Activated gamma-delta T cell treated with Interleukin-2 at 50 U/mL for 16 hours (primary cell): ENCODE measurements at regions not wholly inside any gene's neighbourhood (a gene's known extent, or its start where the extent isn't known, plus 50 kb on each side); places are given as distances from the start of the nearest gene placed in this dataset.

Source experiments
- DNase-seq: peaks from one replicate; pipeline ENCODE4 v3.0.0-alpha.2; 2020

- no peak for DNase-seq
Measured at GRCh38 chr21:27447843-27448242, 481.0 kb upstream of the ADAMTS5 start.

GRCh38 chr21:27429710-27430341 lies 462.9 kb upstream of the ADAMTS5 start:
- no peak for DNase-seq

GRCh38 chr21:27426196-27426595 lies 459.3 kb upstream of the ADAMTS5 start:
- DNase-seq: no peak

DNA sequence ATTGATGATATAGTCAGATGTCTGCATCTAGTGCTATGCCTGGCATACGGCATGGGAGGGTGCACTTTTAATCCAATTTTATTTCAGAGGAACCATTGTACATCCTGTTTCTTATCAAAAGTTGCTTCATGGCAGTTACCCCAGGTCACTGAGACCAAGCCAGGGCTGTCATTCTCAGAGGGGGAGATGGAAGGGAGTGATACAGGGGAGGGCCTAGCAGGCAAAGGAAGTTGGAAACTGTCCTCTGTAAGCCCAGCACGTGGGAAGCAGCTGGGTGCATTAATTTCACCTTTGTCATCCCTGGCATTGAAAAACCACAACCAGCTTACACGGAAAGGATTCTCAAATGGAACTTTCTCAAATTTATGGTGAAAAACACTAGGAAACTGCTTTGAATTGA lies 458.7 kb upstream of the ADAMTS5 start:
- no peak for DNase-seq

GRCh38 chr21:27425172-27425571 lies 458.3 kb upstream of the ADAMTS5 start:
- no peak for DNase-seq

GRCh38 chr21:27424601-27425000 lies 457.7 kb upstream of the ADAMTS5 start:
- DNase-seq: no peak

DNA sequence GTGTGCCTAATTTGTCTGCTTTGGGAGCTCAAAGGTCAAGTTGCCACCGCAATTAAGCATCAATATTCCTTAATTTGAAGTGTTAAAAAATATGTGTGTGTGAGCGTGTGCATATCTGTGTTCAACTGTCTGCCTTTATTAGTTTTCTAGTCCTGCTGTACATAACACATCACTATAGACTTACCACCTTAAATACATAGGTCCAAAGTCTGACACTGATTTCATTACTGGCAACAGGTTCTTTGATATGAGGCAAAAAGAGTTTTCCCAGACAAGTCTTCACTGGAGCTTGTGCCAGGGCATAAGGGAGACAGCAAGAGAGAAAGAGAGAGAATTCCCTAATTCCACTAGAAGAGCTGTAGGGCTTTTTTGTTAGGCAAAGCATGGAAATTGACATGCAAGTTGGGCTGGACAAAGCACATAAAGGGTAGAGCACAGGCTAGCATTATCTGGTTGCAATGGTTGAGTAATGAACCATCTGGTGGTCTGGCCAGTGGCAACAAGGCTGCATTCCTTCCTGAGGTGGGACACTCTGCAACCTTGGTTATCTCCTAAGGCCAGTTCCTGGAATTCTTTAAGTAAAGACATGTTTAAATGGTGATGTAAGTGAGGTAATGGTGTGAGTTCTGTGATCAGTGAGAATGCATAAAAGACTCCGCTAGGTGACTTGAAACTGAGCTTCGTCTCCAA lies 457.2 kb upstream of the ADAMTS5 start:
- DNase-seq: no peak

DNA sequence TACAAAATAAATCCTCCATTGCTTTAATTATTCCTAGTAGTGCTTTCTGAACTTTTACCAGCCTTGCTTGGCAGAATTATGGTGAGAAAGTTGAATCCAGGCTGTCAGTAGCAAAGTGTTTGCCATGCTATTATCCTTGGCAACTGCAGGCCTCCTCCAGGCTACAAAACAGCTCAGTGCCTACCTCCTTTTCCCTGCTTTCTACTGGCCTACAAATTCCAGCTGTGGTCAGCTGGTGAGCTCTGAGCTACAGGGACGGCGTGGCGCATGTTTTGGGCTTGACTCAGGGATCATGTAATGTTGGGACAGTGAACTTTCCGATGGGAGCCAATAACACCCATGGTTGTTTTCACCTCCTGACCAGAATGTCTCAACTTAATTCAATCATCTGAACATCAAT lies 456.1 kb upstream of the ADAMTS5 start:
- DNase-seq: no peak

DNA sequence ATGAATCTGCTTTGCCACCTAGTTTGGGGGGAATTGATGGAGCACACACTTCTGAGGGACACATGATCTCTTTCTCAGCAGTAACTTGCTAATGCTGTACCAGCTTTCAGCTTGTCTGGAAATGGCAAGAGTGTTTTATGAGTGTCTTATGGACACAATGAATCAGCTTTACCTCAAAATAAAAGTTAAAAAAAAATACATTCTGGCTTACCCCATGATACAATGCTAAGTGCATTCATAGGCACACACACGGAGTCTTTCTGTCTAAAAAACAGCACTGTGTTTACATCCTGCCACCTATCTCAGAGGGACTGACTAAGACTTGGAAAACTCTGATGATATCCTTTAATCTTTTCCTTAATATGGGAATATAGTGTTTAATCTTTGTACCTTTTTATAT lies 455.5 kb upstream of the ADAMTS5 start:
- no peak for DNase-seq

GRCh38 chr21:27421654-27422053 lies 454.8 kb upstream of the ADAMTS5 start:
- DNase-seq: no peak

GRCh38 chr21:27419153-27419552 lies 452.3 kb upstream of the ADAMTS5 start:
- no peak for DNase-seq

DNA sequence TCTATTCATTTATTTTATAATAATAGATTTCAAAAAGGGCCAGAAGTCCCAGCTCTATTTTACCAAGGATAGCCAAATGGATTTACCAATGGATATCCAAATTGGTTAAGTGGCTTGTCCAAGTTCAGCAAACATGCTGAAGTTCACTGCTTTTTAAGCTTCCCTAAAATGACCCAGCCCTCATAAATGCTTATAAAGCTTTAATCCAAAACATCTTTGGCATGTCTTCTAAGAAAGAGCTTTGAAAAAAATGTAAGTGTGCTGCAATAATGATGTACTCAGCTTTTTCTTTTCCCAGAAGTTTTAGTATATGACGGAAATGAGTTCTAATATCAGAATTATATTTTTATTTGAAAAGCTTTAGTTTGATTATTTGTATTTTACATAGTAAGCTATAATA lies 451.5 kb upstream of the ADAMTS5 start:
- no peak for DNase-seq

- no peak for DNase-seq
Measured at GRCh38 chr21:27412530-27412929, 445.6 kb upstream of the ADAMTS5 start.

- no peak for DNase-seq
Measured at GRCh38 chr21:27408826-27409225, 441.9 kb upstream of the ADAMTS5 start.

DNA sequence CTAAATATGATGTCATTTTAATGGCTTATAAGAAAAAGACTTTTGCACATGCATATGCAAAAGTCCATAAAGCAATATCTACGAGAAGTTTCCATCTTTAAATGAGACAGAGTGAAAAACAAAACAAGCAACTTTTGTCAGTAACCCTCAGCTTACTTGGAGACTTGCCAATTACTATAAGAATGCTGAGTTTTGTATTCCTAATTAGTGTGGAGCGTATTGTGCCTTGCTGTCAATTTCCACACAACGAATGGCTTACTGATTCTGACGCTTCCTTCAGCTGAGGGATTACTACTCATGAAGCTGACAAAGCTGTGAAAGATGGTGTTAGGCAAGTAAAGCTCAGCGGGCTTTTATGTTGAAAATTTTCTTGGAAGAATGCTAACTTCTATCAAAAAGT lies 440.4 kb upstream of the ADAMTS5 start:
- no peak for DNase-seq

DNA sequence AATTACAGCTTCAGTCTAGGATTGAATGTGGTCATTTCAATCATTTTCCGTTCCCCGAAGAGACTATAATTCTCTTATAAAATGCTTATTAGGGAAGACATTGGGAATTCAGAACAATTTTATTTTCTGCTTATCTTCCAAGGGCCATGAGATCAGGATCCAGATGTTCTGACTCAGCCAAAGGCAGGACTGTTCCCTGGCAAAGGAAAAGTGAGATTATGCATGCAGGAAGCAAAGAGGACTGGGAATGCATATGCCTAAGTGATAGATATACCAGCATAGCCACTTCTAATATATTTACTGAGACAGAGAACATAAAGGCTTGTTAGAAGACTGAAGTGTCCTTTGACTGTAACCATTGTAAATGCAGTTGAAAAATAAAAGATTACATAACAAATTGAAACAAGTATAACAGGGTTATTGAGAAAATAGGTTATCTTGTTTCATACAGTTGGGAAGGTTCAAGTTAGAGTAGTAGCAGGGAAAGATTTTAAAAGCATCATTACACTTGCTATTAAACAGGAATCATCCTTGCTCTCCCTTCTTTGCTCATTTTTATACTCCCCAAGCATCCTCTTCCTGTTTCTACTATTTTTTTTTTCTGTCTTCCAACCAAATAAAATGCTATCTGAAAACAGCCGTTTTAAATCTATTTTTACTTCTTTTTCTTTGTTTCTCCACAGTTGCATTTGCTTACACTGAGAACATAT lies 439.6 kb upstream of the ADAMTS5 start:
- no peak for DNase-seq

- DNase-seq: no peak
Measured at GRCh38 chr21:27403011-27403410, 436.1 kb upstream of the ADAMTS5 start.

DNA sequence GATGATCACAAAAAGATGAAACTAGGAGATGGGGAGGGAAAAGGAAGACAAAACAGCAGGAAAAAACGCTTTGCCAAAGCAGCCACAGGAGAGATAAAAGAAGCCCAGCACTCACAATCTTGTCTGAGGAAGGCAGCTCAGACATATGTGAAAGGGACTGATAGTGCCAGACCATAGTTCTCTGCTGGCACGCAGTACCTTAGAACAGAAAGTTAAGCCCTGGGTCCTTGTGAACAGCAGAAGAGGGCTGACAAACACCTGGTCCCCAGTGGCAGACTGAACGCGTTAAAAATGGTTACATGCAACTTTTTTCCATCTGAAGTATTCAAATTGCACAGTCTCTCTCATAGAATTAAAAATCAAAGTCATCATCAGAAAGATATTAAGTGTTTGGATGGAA lies 433.2 kb upstream of the ADAMTS5 start:
- no peak for DNase-seq

GRCh38 chr21:27397578-27397977 lies 430.7 kb upstream of the ADAMTS5 start:
- DNase-seq: no peak

DNA sequence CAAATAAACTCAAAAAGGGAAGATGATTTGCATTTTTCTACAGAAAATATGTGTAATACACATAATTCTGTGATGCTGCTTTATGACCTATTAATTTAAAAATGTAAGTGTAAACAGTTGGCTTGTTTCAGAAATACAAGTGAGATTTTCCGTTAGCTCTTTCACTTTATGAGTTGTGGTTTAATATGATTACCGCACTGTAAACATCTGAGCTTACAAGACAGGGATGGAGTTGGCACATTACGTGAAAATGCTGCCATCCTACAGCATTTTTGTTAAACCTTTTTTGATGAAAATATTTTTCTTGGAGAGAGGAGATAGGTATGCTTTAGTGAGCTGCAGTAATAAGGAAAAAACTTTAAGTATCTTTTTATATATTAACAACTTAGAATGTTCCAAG lies 426.8 kb upstream of the ADAMTS5 start:
- no peak for DNase-seq

DNA sequence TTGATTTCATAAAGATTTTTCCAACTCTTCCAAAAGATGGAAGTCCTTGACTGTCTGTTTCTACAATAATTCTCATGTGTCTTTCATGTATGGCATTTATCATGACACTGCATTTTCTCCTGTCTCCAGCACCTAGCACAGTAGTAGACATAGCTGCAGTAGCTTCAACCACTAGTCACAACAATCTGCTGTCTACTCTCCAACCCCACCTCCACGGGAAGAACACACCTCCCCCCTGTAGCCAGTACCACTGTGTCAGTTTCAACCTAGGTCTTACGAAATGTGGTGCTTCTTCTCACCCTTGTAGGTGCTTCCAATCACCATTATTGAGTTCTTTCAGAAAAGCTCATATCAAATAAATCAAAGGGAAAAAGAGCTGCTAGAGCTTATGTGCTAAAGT lies 425.1 kb upstream of the ADAMTS5 start:
- DNase-seq: no peak

GRCh38 chr21:27390384-27390783 lies 423.5 kb upstream of the ADAMTS5 start:
- no peak for DNase-seq

- DNase-seq: no peak
Measured at GRCh38 chr21:27388825-27389224, 421.9 kb upstream of the ADAMTS5 start.

GRCh38 chr21:27382404-27382803 lies 415.5 kb upstream of the ADAMTS5 start:
- DNase-seq: no peak
